ENCODE measurements at regions not wholly inside any gene's neighbourhood (a gene's known extent, or its start where the extent isn't known, plus 50 kb on each side); places are given as distances from the start of the nearest gene placed in this dataset.

- H3K36me3 ChIP-seq (ENCODE audit: low read depth, missing control alignments), result no peaks in the 10 kb centered on the region
- TF ChIP-seq POLR2A (IDR thresholded peaks at IDR 0.05) (no peak), CTCF (IDR thresholded peaks at IDR 0.05) (no peak)
These were observed 154.1 kb upstream of the PRDM9 start for GRCh38 chr5:23353286-23353685.

GRCh38 chr5:23352446-23352845 lies 155.0 kb upstream of the PRDM9 start:
- peak; percentile 31 for DNase-seq
- no peaks in the 10 kb centered on the region for H3K9me3 ChIP-seq
- no peaks in the 10 kb centered on the region for H3K4me1 ChIP-seq
- intact Hi-C loops (cut with DNase I; ENCODE audit: low total_unique reads), result no loop called here
- TF ChIP-seq CTCF (IDR thresholded peaks at IDR 0.05), result no peak
- no peak for TF ChIP-seq POLR2A (IDR thresholded peaks at IDR 0.05)
- no peak overlapping the region for H3K27ac ChIP-seq
- H3K36me3 ChIP-seq (ENCODE audit: low read depth, missing control alignments), result no peaks in the 10 kb centered on the region
- no peaks in the 10 kb centered on the region for H3K27me3 ChIP-seq
- H3K4me3 ChIP-seq, result peak overlapping the region in 1 of 2 donors; percentile 24
- whole genome bisulfite sequencing, 2 donors, result 43 to 49% methylated on average over 8 of the region's 8 CpGs

More at GRCh38 chr5:23353286-23353685, 154.1 kb upstream of the PRDM9 start:
- no peaks in the 10 kb centered on the region for H3K27me3 ChIP-seq
- no peak overlapping the region for H3K27ac ChIP-seq
- H3K9me3 ChIP-seq, result no peaks in the 10 kb centered on the region
- H3K4me1 ChIP-seq, result no peaks in the 10 kb centered on the region
- 93 to 95% methylated on average over 3 of the region's 3 CpGs for WGBS, 2 donors
- DNase-seq, result no peak
- H3K4me3 ChIP-seq, result no peak overlapping the region
- intact Hi-C loops (cut with DNase I; ENCODE audit: low total_unique reads), result no loop called here

GRCh38 chr5:23343121-23343520 lies 164.3 kb upstream of the PRDM9 start:
- intact Hi-C loops (cut with DNase I; ENCODE audit: low total_unique reads), result no loop called here
- Histone ChIP-seq H3K27ac (no peak overlapping the region), H3K4me1 (no peaks in the 10 kb centered on the region), H3K9me3 (no peaks in the 10 kb centered on the region), H3K4me3 (no peak overlapping the region), H3K36me3 (ENCODE audit: low read depth, missing control alignments) (no peaks in the 10 kb centered on the region), H3K27me3 (no peaks in the 10 kb centered on the region)
- TF ChIP-seq CTCF (IDR thresholded peaks at IDR 0.05), result no peak
- no peak for TF ChIP-seq POLR2A (IDR thresholded peaks at IDR 0.05)
- DNase-seq, result no peak
- 82 to 88% methylated on average over 2 of the region's 2 CpGs for whole genome bisulfite sequencing, 2 donors

- WGBS, 2 donors, result 30 to 52% methylated on average over 1 of the region's 1 CpG
- DNase-seq, result no peak
- no peak overlapping the region for H3K4me3 ChIP-seq
- TF ChIP-seq CTCF (IDR thresholded peaks at IDR 0.05) (peak in 1 of 3 experiments; percentile 14), POLR2A (IDR thresholded peaks at IDR 0.05) (no peak)
- H3K4me1 ChIP-seq, result no peaks in the 10 kb centered on the region
- no peaks in the 10 kb centered on the region for H3K27me3 ChIP-seq
- no peaks in the 10 kb centered on the region for H3K36me3 ChIP-seq (ENCODE audit: low read depth, missing control alignments)
- intact Hi-C loops (cut with DNase I; ENCODE audit: low total_unique reads), result no loop called here
- no peak overlapping the region for H3K27ac ChIP-seq
- H3K9me3 ChIP-seq, result no peaks in the 10 kb centered on the region
These were observed 174.7 kb upstream of the PRDM9 start for GRCh38 chr5:23332650-23333251.

- no peak for DNase-seq
- H3K4me3 ChIP-seq, result no peak overlapping the region
- TF ChIP-seq POLR2A (IDR thresholded peaks at IDR 0.05) (no peak), CTCF (IDR thresholded peaks at IDR 0.05) (no peak)
- no peaks in the 10 kb centered on the region for H3K27me3 ChIP-seq
- no peaks in the 10 kb centered on the region for H3K9me3 ChIP-seq
- intact Hi-C loops (cut with DNase I; ENCODE audit: low total_unique reads), result no loop called here
- H3K27ac ChIP-seq, result no peak overlapping the region
- H3K36me3 ChIP-seq (ENCODE audit: low read depth, missing control alignments), result no peaks in the 10 kb centered on the region
- no peaks in the 10 kb centered on the region for H3K4me1 ChIP-seq
- 74 to 85% methylated on average over 3 of the region's 3 CpGs for WGBS, 2 donors
These were observed 176.7 kb upstream of the PRDM9 start for GRCh38 chr5:23330726-23331125.

Measured in testis (tissue), 2 donors.